Activated T-cell treated with anti-CD3 and anti-CD28 coated beads, Interleukin-2, amount 50 U/mL, for 1 hour (primary cell): ENCODE measurements at regions not wholly inside any gene's neighbourhood (a gene's known extent, or its start where the extent isn't known, plus 50 kb on each side); places are given as distances from the start of the nearest gene placed in this dataset.

Experiments used
- DNase-seq: peaks from one replicate; pipeline ENCODE4 v3.0.0-alpha.2; 2020

- DNase-seq: no peak
These were observed 246.7 kb upstream of the TPK1 start for GRCh38 chr7:145082366-145083161.

- DNase-seq: no peak
These were observed 229.6 kb upstream of the TPK1 start for GRCh38 chr7:145065473-145065872.

GRCh38 chr7:145064114-145064513 is 228.3 kb upstream of the TPK1 start:
- DNase-seq: no peak

GRCh38 chr7:145053781-145054180 is 217.9 kb upstream of the TPK1 start:
- no peak for DNase-seq

GRCh38 chr7:145050415-145050814 is 214.6 kb upstream of the TPK1 start:
- no peak for DNase-seq

- DNase-seq: peak; percentile 22
These were observed 201.0 kb upstream of the TPK1 start for GRCh38 chr7:145036604-145037405.

GRCh38 chr7:145031162-145031561 is 195.3 kb upstream of the TPK1 start:
- DNase-seq: no peak

GRCh38 chr7:145030754-145031153 is 194.9 kb upstream of the TPK1 start:
- DNase-seq: no peak

GRCh38 chr7:145020454-145020853 is 184.6 kb upstream of the TPK1 start:
- no peak for DNase-seq

GRCh38 chr7:145016068-145016467 is 180.2 kb upstream of the TPK1 start:
- no peak for DNase-seq

- DNase-seq: no peak
These were observed 174.0 kb upstream of the TPK1 start for GRCh38 chr7:145009876-145010275.

- no peak for DNase-seq
These were observed 169.7 kb upstream of the TPK1 start for GRCh38 chr7:145005601-145006000.

- no peak for DNase-seq
These were observed 161.7 kb upstream of the TPK1 start for GRCh38 chr7:144997512-144997911.

GRCh38 chr7:144995495-144995894 is 159.6 kb upstream of the TPK1 start:
- no peak for DNase-seq

GRCh38 chr7:144991041-144991440 is 155.2 kb upstream of the TPK1 start:
- no peak for DNase-seq

- no peak for DNase-seq
These were observed 151.8 kb upstream of the TPK1 start for GRCh38 chr7:144987686-144988085.

- DNase-seq: no peak
These were observed 146.3 kb upstream of the TPK1 start for GRCh38 chr7:144982133-144982532.

- no peak for DNase-seq
These were observed 140.0 kb upstream of the TPK1 start for GRCh38 chr7:144975882-144976281.

- no peak for DNase-seq
These were observed 133.9 kb upstream of the TPK1 start for GRCh38 chr7:144969787-144970186.

- no peak for DNase-seq
These were observed 124.9 kb upstream of the TPK1 start for GRCh38 chr7:144960763-144961162.

GRCh38 chr7:144957998-144958397 is 122.1 kb upstream of the TPK1 start:
- no peak for DNase-seq

GRCh38 chr7:144955422-144955821 is 119.6 kb upstream of the TPK1 start:
- no peak for DNase-seq

- DNase-seq: no peak
These were observed 105.3 kb upstream of the TPK1 start for GRCh38 chr7:144941127-144941526.

GRCh38 chr7:144937199-144937598 is 101.3 kb upstream of the TPK1 start:
- DNase-seq: no peak
